ENCODE measurements at regions not wholly inside any gene's neighbourhood (a gene's known extent, or its start where the extent isn't known, plus 50 kb on each side); places are given as distances from the start of the nearest gene placed in this dataset.

- TF ChIP-seq, protein P1, sequence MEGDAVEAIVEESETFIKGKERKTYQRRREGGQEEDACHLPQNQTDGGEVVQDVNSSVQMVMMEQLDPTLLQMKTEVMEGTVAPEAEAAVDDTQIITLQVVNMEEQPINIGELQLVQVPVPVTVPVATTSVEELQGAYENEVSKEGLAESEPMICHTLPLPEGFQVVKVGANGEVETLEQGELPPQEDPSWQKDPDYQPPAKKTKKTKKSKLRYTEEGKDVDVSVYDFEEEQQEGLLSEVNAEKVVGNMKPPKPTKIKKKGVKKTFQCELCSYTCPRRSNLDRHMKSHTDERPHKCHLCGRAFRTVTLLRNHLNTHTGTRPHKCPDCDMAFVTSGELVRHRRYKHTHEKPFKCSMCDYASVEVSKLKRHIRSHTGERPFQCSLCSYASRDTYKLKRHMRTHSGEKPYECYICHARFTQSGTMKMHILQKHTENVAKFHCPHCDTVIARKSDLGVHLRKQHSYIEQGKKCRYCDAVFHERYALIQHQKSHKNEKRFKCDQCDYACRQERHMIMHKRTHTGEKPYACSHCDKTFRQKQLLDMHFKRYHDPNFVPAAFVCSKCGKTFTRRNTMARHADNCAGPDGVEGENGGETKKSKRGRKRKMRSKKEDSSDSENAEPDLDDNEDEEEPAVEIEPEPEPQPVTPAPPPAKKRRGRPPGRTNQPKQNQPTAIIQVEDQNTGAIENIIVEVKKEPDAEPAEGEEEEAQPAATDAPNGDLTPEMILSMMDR (IDR thresholded peaks at IDR 0.05; ENCODE audit: low read depth, low read length, poor library complexity, severe bottlenecking), result no peak
- TF ChIP-seq EZH2phosphoT487 (IDR thresholded peaks at IDR 0.05; ENCODE audit: borderline replicate concordance, low read length), result no peak
These were observed 886.6 kb downstream of the DIAPH3 start for GRCh38 chr13:59277106-59277505.

Data from DOHH2 (cell line).